SK-N-MC (cell line): ENCODE measurements at regions not wholly inside any gene's neighbourhood (a gene's known extent, or its start where the extent isn't known, plus 50 kb on each side); places are given as distances from the start of the nearest gene placed in this dataset.

ENCODE experiments used
- EZH2 ChIP-seq: fragments of 200-600 bp; sonication (generic); IDR thresholded peaks from one replicate; pipeline ENCODE4 v1.6.1; 2017; ENCODE audit warnings: antibody characterized with exemption
- FOXP2 ChIP-seq: optimal IDR thresholded peaks from 2 replicates; pipeline ENCODE3; 2011; ENCODE audit warnings: mild to moderate bottlenecking, moderate library complexity; ENCODE audit not compliant: insufficient read depth; ENCODE audit errors: extremely low read length, control extremely low read depth
- POLR2AphosphoS5 ChIP-seq: IDR thresholded peaks from 2 replicates; pipeline ENCODE4 v1.6.1; 2012; ENCODE audit warnings: mild to moderate bottlenecking, low read depth, low read length, borderline replicate concordance

GRCh38 chr15:95857124-95857757 is 473.3 kb upstream of the NR2F2 start:
- TF ChIP-seq EZH2 = no peak
- TF ChIP-seq POLR2AphosphoS5 = no peak
- TF ChIP-seq FOXP2 = no peak
